K562 (cell line): ENCODE measurements at regions not wholly inside any gene's neighbourhood (a gene's known extent, or its start where the extent isn't known, plus 50 kb on each side); places are given as distances from the start of the nearest gene placed in this dataset.

Source experiments
- ATAC-seq: fragments of 200-7000 bp; cut with Tn5 transposase; 3 replicates; pipeline ENCODE4 v1.9.1; 2020; ENCODE audit warnings: moderate library complexity
- BruUV-seq: library from RNA; stranded (reverse); fragments of 400-500 nt; replicated peaks from 2 replicates; lab custom pipeline; 2021; lab: Mats Ljungman, UMichigan
- CTCF ChIA-PET: fragments of 300-600 bp; formaldehyde crosslinking; extraction: SDS; loops from one replicate; lab custom pipeline; 2021; ENCODE audit warnings: low intra/inter-chr PET ratio; lab: Yijun Ruan, JAX
- POLR2A ChIA-PET: fragments of 300-600, 350-650 bp; sonication (Branson Sonifier 250); formaldehyde crosslinking; extraction: SDS; loops from one replicate; lab custom pipeline; 2021; ENCODE audit warnings: antibody characterized with exemption, inconsistent platforms; lab: Yijun Ruan, JAX
- DNase-seq, 4 experiments: peaks; one replicate each; pipeline versions ENCODE4 v3.0.0 to v3.0.0-alpha.2; 2011 to 2018; ENCODE audit warnings: low spot score in 3 of 4, mixed read lengths in 3 of 4; ENCODE audit errors: extremely low read depth in 1 of 4
- FAIRE-seq: peaks from 2 replicates; lab custom pipeline; 2011; peaks lifted over from hg19 to GRCh38; lab: Jason Lieb, UNC
- H2AFZ ChIP-seq: 2 replicates; pipeline ENCODE4 v1.6.0; 2011; ENCODE audit warnings: low read depth, low read length, control low read depth, inconsistent platforms
- H3K27ac ChIP-seq: fragments of 200-600 bp; 3 replicates; pipeline ENCODE4 v1.8.0; 2011; ENCODE audit warnings: low read depth, mild to moderate bottlenecking, control low read depth, inconsistent platforms, low read length, moderate library complexity, mixed read lengths; ENCODE audit errors: extremely low read depth
- H3K27me3 ChIP-seq, 2 experiments: fragments of 300-600 bp in 1 of 2; 2 replicates in 1 of 2; 3 replicates in 1 of 2; pipeline versions ENCODE4 v1.6.0 to v1.8.0; 2011; ENCODE audit warnings: inconsistent platforms in 2 of 2, low read length in 2 of 2, mild to moderate bottlenecking in 1 of 2, mixed read lengths in 1 of 2, moderate library complexity in 1 of 2; ENCODE audit not compliant: control insufficient read depth in 2 of 2, insufficient read depth in 2 of 2
- H3K36me3 ChIP-seq: fragments of 300-600 bp; 3 replicates; pipeline ENCODE4 v1.8.0; 2011; ENCODE audit warnings: mild to moderate bottlenecking, low read length, inconsistent platforms; ENCODE audit not compliant: control insufficient read depth, insufficient read depth
- H3K4me1 ChIP-seq, 2 experiments: fragments of 200-600 bp in 1 of 2; replicated peaks in 1 of 2; 2 replicates in 1 of 2; 3 replicates in 1 of 2; pipeline versions ENCODE4 v1.5.1 to v1.8.0; 2011; ENCODE audit warnings: inconsistent platforms in 2 of 2, low read length in 2 of 2, mild to moderate bottlenecking in 1 of 2, mixed read lengths in 1 of 2, moderate library complexity in 1 of 2; ENCODE audit not compliant: control insufficient read depth in 2 of 2, insufficient read depth in 2 of 2
- H3K4me2 ChIP-seq: 2 replicates; pipeline ENCODE4 v1.6.1; 2011; ENCODE audit warnings: low read length, control low read depth, inconsistent platforms, mixed read lengths; ENCODE audit not compliant: insufficient read depth
- H3K4me3 ChIP-seq: fragments of 200-600 bp; sonication (generic), shearing (Covaris generic); 2 replicates; pipeline ENCODE4 v1.5.1; 2016; ENCODE audit warnings: control low read depth, inconsistent platforms
- H3K79me2 ChIP-seq: fragments of 200-600 bp; 3 replicates; pipeline ENCODE4 v1.8.0; 2011; ENCODE audit warnings: low read length, inconsistent platforms; ENCODE audit not compliant: control insufficient read depth, insufficient read depth
- H3K9ac ChIP-seq, 2 experiments: 2 replicates each; pipeline versions ENCODE4 v1.6.0 to v1.6.1; 2011; ENCODE audit warnings: low read depth in 2 of 2, low read length in 2 of 2, control low read depth in 1 of 2, inconsistent platforms in 1 of 2, mild to moderate bottlenecking in 1 of 2, mixed read lengths in 1 of 2; ENCODE audit not compliant: insufficient read depth in 1 of 2
- H3K9me1 ChIP-seq: one replicate; pipeline ENCODE4 v1.6.0; 2011; ENCODE audit warnings: inconsistent platforms, mild to moderate bottlenecking, low read length, moderate library complexity; ENCODE audit not compliant: control insufficient read depth, insufficient read depth
- H3K9me3 ChIP-seq: replicated peaks from 2 replicates; pipeline ENCODE4 v1.5.1; 2011; ENCODE audit warnings: low read depth, low read length, inconsistent platforms; ENCODE audit not compliant: control insufficient read depth, insufficient read depth
- H4K20me1 ChIP-seq: replicated peaks from 2 replicates; pipeline ENCODE4 v1.6.1; 2011; ENCODE audit warnings: low read length, inconsistent platforms, mixed read lengths; ENCODE audit not compliant: control insufficient read depth, insufficient read depth
- ARNT ChIP-seq, 2 experiments: fragments of 450-650 bp; IDR thresholded peaks; 2 replicates each; pipeline ENCODE4 v1.6.1; 2016; ENCODE audit warnings: mild to moderate bottlenecking in 1 of 2
- BCL6 ChIP-seq: fragments of 250-450 bp; sonication (Bioruptor Pico); IDR thresholded peaks from 2 replicates; pipeline ENCODE4 v1.4.0; 2020
- CBFA2T3 ChIP-seq: fragments of 450-650 bp; IDR thresholded peaks from 2 replicates; pipeline ENCODE4 v1.6.1; 2017
- CBX3 ChIP-seq, 2 experiments: IDR thresholded peaks; 1 replicate in 1 of 2; 2 replicates in 1 of 2; pipeline ENCODE4 v1.6.1; 2012; ENCODE audit warnings: inconsistent platforms in 2 of 2, low read length in 2 of 2, borderline replicate concordance in 1 of 2, control low read depth in 1 of 2
- FOXA3 ChIP-seq, 2 experiments: fragments of 450-650 bp in 1 of 2; sonication (generic) in 1 of 2; formaldehyde crosslinking; IDR thresholded peaks in 1 of 2; conservative IDR thresholded peaks in 1 of 2; 2 replicates each; pipeline versions ENCODE4 v1.4.0 to v1.8.0; 2020 to 2022; ENCODE audit warnings: mild to moderate bottlenecking in 2 of 2, missing genetic modification reagents in 1 of 2
- KLF6 ChIP-seq: fragments of 250-450 bp; sonication (Bioruptor Pico); IDR thresholded peaks from 2 replicates; pipeline ENCODE4 v1.4.0; 2020; ENCODE audit warnings: mild to moderate bottlenecking, moderate library complexity, borderline replicate concordance
- MAFG ChIP-seq: fragments of 450-650 bp; conservative IDR thresholded peaks from 2 replicates; pipeline ENCODE4 v1.6.1; 2016; ENCODE audit warnings: missing genetic modification characterization, missing compliant biosample characterization
- MCM7 ChIP-seq, 2 experiments: fragments of 450-650 bp; IDR thresholded peaks; 2 replicates each; pipeline ENCODE4 v1.6.1; 2016 to 2018
- NFE2 ChIP-seq: IDR thresholded peaks from 2 replicates; pipeline ENCODE4 v1.6.1; 2014; ENCODE audit warnings: antibody characterized with exemption, low read depth
- NFRKB ChIP-seq: fragments of 450-650 bp; IDR thresholded peaks from 2 replicates; pipeline ENCODE4 v1.6.1; 2016; ENCODE audit warnings: low read depth
- NONO ChIP-seq, 2 experiments: fragments of 200-400 bp in 1 of 2; fragments of 450-650 bp in 1 of 2; formaldehyde crosslinking in 1 of 2; IDR thresholded peaks; 2 replicates each; pipeline ENCODE4 v1.6.1; 2017; ENCODE audit warnings: low read depth in 2 of 2, mild to moderate bottlenecking in 2 of 2, moderate library complexity in 2 of 2, low read length in 1 of 2
- PHB ChIP-seq: fragments of 250-450 bp; sonication (Bioruptor Pico); IDR thresholded peaks from 2 replicates; pipeline ENCODE4 v1.5.0; 2021
- POLR2A ChIP-seq: fragments of 450-650 bp; conservative IDR thresholded peaks from 2 replicates; pipeline ENCODE4 v1.6.1; 2016
- POLR3G ChIP-seq: IDR thresholded peaks from 2 replicates; pipeline ENCODE4 v1.6.1; 2011; ENCODE audit not compliant: insufficient read length, insufficient replicate concordance; ENCODE audit errors: extremely low read depth
- SMARCA4 ChIP-seq: fragments of 450-650 bp; IDR thresholded peaks from 2 replicates; pipeline ENCODE4 v1.6.1; 2016
- TEAD1 ChIP-seq, 2 experiments: fragments of 450-650 bp in 1 of 2; sonication (generic) in 1 of 2; formaldehyde crosslinking; IDR thresholded peaks; 2 replicates each; pipeline versions ENCODE4 v1.4.0 to v1.8.0; 2020 to 2022; ENCODE audit warnings: mild to moderate bottlenecking in 2 of 2, missing genetic modification reagents in 1 of 2
- ZNF146 ChIP-seq: IDR thresholded peaks from one replicate; pipeline ENCODE4 v1.6.1; 2018; ENCODE audit warnings: missing compliant biosample characterization; ENCODE audit not compliant: unreplicated experiment
- ZNF398 ChIP-seq: fragments of 250-450 bp; sonication (Bioruptor Pico); IDR thresholded peaks from 2 replicates; pipeline ENCODE4 v1.8.0; 2021; ENCODE audit warnings: moderate library complexity, mild to moderate bottlenecking, inconsistent platforms
- ZNF551 ChIP-seq: fragments of 250-450 bp; sonication (Bioruptor Pico); IDR thresholded peaks from 2 replicates; pipeline ENCODE4 v1.5.0; 2021; ENCODE audit warnings: mild to moderate bottlenecking, moderate library complexity
- WGBS: fragments of 100-300 bp; shearing (Covaris generic); methylation state at CpG from one replicate; pipeline ENCODE4 v1.1.6; 2016; ENCODE audit warnings: low coverage, mixed read lengths; ENCODE audit not compliant: insufficient coverage; ENCODE audit errors: missing lambda C conversion rate; 5-methylcytosine and 5-hydroxymethylcytosine counted together
- in situ Hi-C: fragments of 300-500 bp; cut with MboI; formaldehyde crosslinking; loops from 4 replicates; pipeline ENCODE4 v1.15.0; 2018; ENCODE audit warnings: inconsistent platforms, mixed read lengths
- intact Hi-C: fragments of 100-400 bp; cut with micrococcal nuclease; formaldehyde crosslinking; loops from 2 replicates; pipeline ENCODE4 v1.14.2; 2022
- TF ChIP-seq, protein P1 (sequence below): fragments of 450-650 bp; IDR thresholded peaks from 2 replicates; pipeline ENCODE4 v1.6.1; 2018; ENCODE audit warnings: mild to moderate bottlenecking, low read depth; ENCODE audit not compliant: partially characterized antibody

DNA sequence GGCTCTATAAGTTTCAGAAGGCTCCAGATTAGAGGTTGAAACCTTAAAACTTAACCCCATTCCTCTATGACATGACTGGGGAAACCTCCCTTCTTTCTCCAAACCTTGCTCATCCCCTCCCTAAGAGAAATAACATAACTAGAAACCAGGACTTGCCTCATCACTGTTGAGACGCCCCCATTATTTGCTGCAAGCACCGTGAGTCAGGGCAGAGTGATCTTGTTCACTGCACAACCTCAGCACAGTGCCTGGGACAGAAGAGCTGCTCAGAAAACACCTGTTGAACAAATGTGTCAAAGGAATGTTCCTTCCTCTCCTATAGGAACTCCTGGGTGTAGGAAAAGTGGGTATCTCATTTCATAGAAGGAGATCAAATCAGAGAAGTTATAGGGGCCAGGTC, 132.7 kb upstream of the CTAGE1 start:
- Histone ChIP-seq H3K27me3 (peaks cover 7 to 16% of the 10 kb centered on the region in 2 experiments; a peak in 3 of 5 replicates), H3K27ac (no peak overlapping the region), H3K9ac (no peak overlapping the region), H3K9me3 (no peaks in the 10 kb centered on the region), H3K4me2 (no peak overlapping the region), H3K79me2 (no peaks in the 10 kb centered on the region), H3K36me3 (no peaks in the 10 kb centered on the region), H3K9me1 (no peaks in the 10 kb centered on the region), H3K4me1 (peaks cover 0 to 14% of the 10 kb centered on the region in 2 experiments; a peak in 2 of 5 replicates), H3K4me3 (no peak overlapping the region), H4K20me1 (no peaks in the 10 kb centered on the region), H2AFZ (no peak overlapping the region)
- intact Hi-C loops (loop anchor here (10.0 kb wide), 1 partner anchor 136 kb away; the partner anchor contains the start of gene CTAGE1), in situ Hi-C loops (loop anchor here (25.0 kb wide), 1 partner anchor 638 kb away; no protein-coding TSS in a partner anchor)
- no TSS peak for BruUV-seq
- no peak for TF ChIP-seq MAFG (tag)
- no peak for TF ChIP-seq POLR2A
- no peak for TF ChIP-seq ZNF398 (CRISPR knock-in tag)
- TF ChIP-seq CBX3 (IDR thresholded peaks at IDR 0.05; ENCODE audit: borderline replicate concordance in 1 of 2, low read length in 2 of 2): no peak
- no peak for TF ChIP-seq TEAD1 (CRISPR knock-in tag; IDR thresholded peaks at IDR 0.05)
- TF ChIP-seq MCM7 (IDR thresholded peaks at IDR 0.05): no peak
- TF ChIP-seq ARNT (IDR thresholded peaks at IDR 0.05): no peak
- TF ChIP-seq ZNF551 (CRISPR knock-in tag): no peak
- TF ChIP-seq, protein P1, sequence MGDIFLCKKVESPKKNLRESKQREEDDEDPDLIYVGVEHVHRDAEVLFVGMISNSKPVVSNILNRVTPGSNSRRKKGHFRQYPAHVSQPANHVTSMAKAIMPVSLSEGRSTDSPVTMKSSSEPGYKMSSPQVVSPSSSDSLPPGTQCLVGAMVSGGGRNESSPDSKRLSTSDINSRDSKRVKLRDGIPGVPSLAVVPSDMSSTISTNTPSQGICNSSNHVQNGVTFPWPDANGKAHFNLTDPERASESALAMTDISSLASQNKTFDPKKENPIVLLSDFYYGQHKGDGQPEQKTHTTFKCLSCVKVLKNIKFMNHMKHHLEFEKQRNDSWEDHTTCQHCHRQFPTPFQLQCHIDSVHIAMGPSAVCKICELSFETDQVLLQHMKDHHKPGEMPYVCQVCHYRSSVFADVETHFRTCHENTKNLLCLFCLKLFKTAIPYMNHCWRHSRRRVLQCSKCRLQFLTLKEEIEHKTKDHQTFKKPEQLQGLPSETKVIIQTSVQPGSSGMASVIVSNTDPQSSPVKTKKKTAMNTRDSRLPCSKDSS: no peak
- no peak for TF ChIP-seq SMARCA4
- TF ChIP-seq POLR3G: no peak
- no peak for TF ChIP-seq CBFA2T3
- no peak for TF ChIP-seq KLF6 (CRISPR knock-in tag)
- no peak for TF ChIP-seq PHB (CRISPR knock-in tag)
- TF ChIP-seq BCL6 (CRISPR knock-in tag): no peak
- TF ChIP-seq NFE2: no peak
- TF ChIP-seq NFRKB: no peak
- TF ChIP-seq NONO (IDR thresholded peaks at IDR 0.05; ENCODE audit: low read depth in 2 of 2, low read length in 1 of 2): no peak
- no peak for TF ChIP-seq ZNF146 (CRISPR knock-in tag)
- no peak for TF ChIP-seq FOXA3 (CRISPR knock-in tag; conservative IDR thresholded peaks at IDR 0.05 in 1 of 2, IDR thresholded peaks at IDR 0.05 in 1 of 2)
- DNase-seq: no peak
- CTCF ChIA-PET: no interaction called here
- 4% methylated on average over 2 of the region's 2 CpGs for WGBS
- POLR2A ChIA-PET: no interaction called here
- ATAC-seq: no peak
- no peak for FAIRE-seq
